ENCODE measurements at regions not wholly inside any gene's neighbourhood (a gene's known extent, or its start where the extent isn't known, plus 50 kb on each side); places are given as distances from the start of the nearest gene placed in this dataset.

DNA sequence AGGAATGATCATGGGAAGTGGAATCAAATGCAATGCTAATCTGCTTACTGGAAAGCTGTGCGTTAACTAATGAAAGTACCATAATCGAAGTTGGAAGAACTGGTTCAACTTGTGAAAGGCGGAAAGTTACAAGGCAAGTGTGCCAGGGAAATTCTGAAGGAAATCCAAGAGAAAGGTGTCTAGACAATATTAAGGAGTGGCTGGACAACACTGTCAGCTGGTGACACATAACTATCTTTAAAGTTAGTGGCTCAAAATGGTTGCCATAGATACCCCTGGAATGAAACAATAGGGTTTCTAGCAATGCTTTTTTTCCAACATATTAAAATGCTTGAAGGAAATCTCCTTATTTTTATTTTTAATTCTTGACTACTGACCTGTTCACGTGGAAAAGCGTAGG, 90.4 kb downstream of the BMP2 start:
- Histone ChIP-seq H3K4me2 (replicated peaks; ENCODE audit: low read depth, low read length, poor library complexity, severe bottlenecking) (no peak overlapping the region), H2AFZ (ENCODE audit: insufficient read depth, low read depth, low read length, poor library complexity, severe bottlenecking) (no peak overlapping the region), H3K79me2 (ENCODE audit: control insufficient read depth, insufficient read depth, low read length) (no peaks in the 10 kb centered on the region), H3K36me3 (replicated peaks in 1 of 2; ENCODE audit: control extremely low read depth in 1 of 2, control insufficient read depth in 1 of 2, extremely low read depth in 1 of 2, insufficient read depth in 2 of 2, low read length in 1 of 2) (no peaks in the 10 kb centered on the region), H3K27ac (ENCODE audit: low read length in 2 of 2) (no peak overlapping the region), H3K4me3 (ENCODE audit: control extremely low read depth in 1 of 5, extremely low read depth in 1 of 5, insufficient read depth in 1 of 5, low read depth in 2 of 5, low read length in 4 of 5) (no peak overlapping the region), H3K9me3 (ENCODE audit: control extremely low read depth in 1 of 3, control insufficient read depth in 2 of 3, insufficient read depth in 1 of 3, low read length in 2 of 3) (no peaks in the 10 kb centered on the region), H4K20me1 (ENCODE audit: control insufficient read depth, insufficient read depth, low read length, poor library complexity, severe bottlenecking) (no peaks in the 10 kb centered on the region), H3K9ac (ENCODE audit: low read length) (no peak overlapping the region), H3K27me3 (replicated peaks in 1 of 4; ENCODE audit: control extremely low read depth in 1 of 4, control insufficient read depth in 3 of 4, insufficient read depth in 4 of 4, low read length in 3 of 4) (no peaks in the 10 kb centered on the region), H3K4me1 (ENCODE audit: control insufficient read depth in 2 of 2, insufficient read depth in 2 of 2, low read length in 2 of 2) (no peaks in the 10 kb centered on the region)
- 97% methylated on average over 5 of the region's 5 CpGs for WGBS (ENCODE audit: insufficient coverage)
- Mint-ChIP-seq H3K27ac (no peak overlapping the region), H3K4me3 (no peak overlapping the region), H3K4me1 (no peaks in the 10 kb centered on the region), H3K9me3 (ENCODE audit: insufficient read depth) (no peaks in the 10 kb centered on the region), H3K27me3 (no peaks in the 10 kb centered on the region)
- DNase-seq (no peak), ATAC-seq (ENCODE audit: low read depth) (no peak)
- CTCF ChIA-PET: no interaction called here
- TF ChIP-seq, protein P1, sequence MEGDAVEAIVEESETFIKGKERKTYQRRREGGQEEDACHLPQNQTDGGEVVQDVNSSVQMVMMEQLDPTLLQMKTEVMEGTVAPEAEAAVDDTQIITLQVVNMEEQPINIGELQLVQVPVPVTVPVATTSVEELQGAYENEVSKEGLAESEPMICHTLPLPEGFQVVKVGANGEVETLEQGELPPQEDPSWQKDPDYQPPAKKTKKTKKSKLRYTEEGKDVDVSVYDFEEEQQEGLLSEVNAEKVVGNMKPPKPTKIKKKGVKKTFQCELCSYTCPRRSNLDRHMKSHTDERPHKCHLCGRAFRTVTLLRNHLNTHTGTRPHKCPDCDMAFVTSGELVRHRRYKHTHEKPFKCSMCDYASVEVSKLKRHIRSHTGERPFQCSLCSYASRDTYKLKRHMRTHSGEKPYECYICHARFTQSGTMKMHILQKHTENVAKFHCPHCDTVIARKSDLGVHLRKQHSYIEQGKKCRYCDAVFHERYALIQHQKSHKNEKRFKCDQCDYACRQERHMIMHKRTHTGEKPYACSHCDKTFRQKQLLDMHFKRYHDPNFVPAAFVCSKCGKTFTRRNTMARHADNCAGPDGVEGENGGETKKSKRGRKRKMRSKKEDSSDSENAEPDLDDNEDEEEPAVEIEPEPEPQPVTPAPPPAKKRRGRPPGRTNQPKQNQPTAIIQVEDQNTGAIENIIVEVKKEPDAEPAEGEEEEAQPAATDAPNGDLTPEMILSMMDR (IDR thresholded peaks at IDR 0.05): no peak
- no peak for TF ChIP-seq EZH2 (IDR thresholded peaks at IDR 0.05; ENCODE audit: borderline replicate concordance, insufficient read depth, low read depth, low read length, poor library complexity, severe bottlenecking)
- POLR2A ChIA-PET: no interaction called here
- intact Hi-C loops (cut with micrococcal nuclease): no loop called here

DNA sequence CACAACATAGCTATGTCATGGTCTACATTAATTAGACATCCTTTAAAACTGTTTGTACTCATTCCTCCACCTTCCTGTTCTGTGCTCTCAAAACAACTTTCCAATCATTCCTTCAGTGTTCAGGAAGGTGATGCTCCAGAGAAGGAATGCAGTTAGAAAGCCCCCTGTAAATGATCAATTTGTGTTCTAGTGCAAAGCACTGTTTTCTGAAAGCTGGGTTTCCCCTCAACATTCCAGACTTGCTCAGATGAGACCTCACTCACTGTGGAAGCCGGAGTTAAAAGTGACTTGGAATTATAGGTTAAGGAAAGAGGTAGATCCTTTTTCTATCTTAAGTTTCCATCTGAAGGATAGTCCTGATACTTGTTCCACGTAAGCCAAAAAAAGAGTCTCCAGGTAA, 95.9 kb downstream of the BMP2 start:
- Histone ChIP-seq H2AFZ (ENCODE audit: insufficient read depth, low read depth, low read length, poor library complexity, severe bottlenecking) (no peak overlapping the region), H3K79me2 (ENCODE audit: control insufficient read depth, insufficient read depth, low read length) (no peaks in the 10 kb centered on the region), H3K9me3 (ENCODE audit: control extremely low read depth in 1 of 3, control insufficient read depth in 2 of 3, insufficient read depth in 1 of 3, low read length in 2 of 3) (no peaks in the 10 kb centered on the region), H3K9ac (ENCODE audit: low read length) (no peak overlapping the region), H3K27me3 (replicated peaks in 1 of 4; ENCODE audit: control extremely low read depth in 1 of 4, control insufficient read depth in 3 of 4, insufficient read depth in 4 of 4, low read length in 3 of 4) (no peaks in the 10 kb centered on the region), H3K4me3 (ENCODE audit: control extremely low read depth in 1 of 5, extremely low read depth in 1 of 5, insufficient read depth in 1 of 5, low read depth in 2 of 5, low read length in 4 of 5) (no peak overlapping the region), H3K4me1 (ENCODE audit: control insufficient read depth in 2 of 2, insufficient read depth in 2 of 2, low read length in 2 of 2) (no peaks in the 10 kb centered on the region), H3K27ac (ENCODE audit: low read length in 2 of 2) (no peak overlapping the region), H3K36me3 (replicated peaks in 1 of 2; ENCODE audit: control extremely low read depth in 1 of 2, control insufficient read depth in 1 of 2, extremely low read depth in 1 of 2, insufficient read depth in 2 of 2, low read length in 1 of 2) (no peaks in the 10 kb centered on the region), H4K20me1 (ENCODE audit: control insufficient read depth, insufficient read depth, low read length, poor library complexity, severe bottlenecking) (no peaks in the 10 kb centered on the region), H3K4me2 (replicated peaks; ENCODE audit: low read depth, low read length, poor library complexity, severe bottlenecking) (no peak overlapping the region)
- intact Hi-C loops (cut with micrococcal nuclease): no loop called here
- ChIA-PET POLR2A (no interaction called here), CTCF (no interaction called here)
- ATAC-seq (ENCODE audit: low read depth) (no peak), DNase-seq (no peak)
- no CpG with 5 or more reads among the region's 2 CpGs for WGBS (ENCODE audit: insufficient coverage)
- Mint-ChIP-seq H3K4me1 (no peaks in the 10 kb centered on the region), H3K27me3 (no peaks in the 10 kb centered on the region), H3K27ac (no peak overlapping the region), H3K9me3 (ENCODE audit: insufficient read depth) (peaks cover 3% of the 10 kb centered on the region), H3K4me3 (no peak overlapping the region)
- TF ChIP-seq EZH2 (IDR thresholded peaks at IDR 0.05; ENCODE audit: borderline replicate concordance, insufficient read depth, low read depth, low read length, poor library complexity, severe bottlenecking): no peak
- TF ChIP-seq, protein P1 (IDR thresholded peaks at IDR 0.05): no peak

Data from B cell (primary cell).